KBM-7 (cell line): ENCODE measurements at regions not wholly inside any gene's neighbourhood (a gene's known extent, or its start where the extent isn't known, plus 50 kb on each side); places are given as distances from the start of the nearest gene placed in this dataset.

Experiments used
- DNase-seq: peaks from one replicate; pipeline ENCODE4 v3.0.0-alpha.2; 2015
- in situ Hi-C: fragments of 300-500 bp; cut with MboI; formaldehyde crosslinking; loops from 2 replicates; pipeline ENCODE4 v1.14.3; 2020; ENCODE audit warnings: low sequenced_read_pairs, low pct_unique_long_range_greater_than_20kb, mixed read lengths

GRCh38 chr10:55464083-55464482, 663.1 kb upstream of the PCDH15 start:
- in situ Hi-C loops, result no loop called here
- DNase-seq, result no peak

GRCh38 chr10:55460008-55460407, 659.0 kb upstream of the PCDH15 start:
- in situ Hi-C loops, result no loop called here
- no peak for DNase-seq

GRCh38 chr10:55449981-55450380, 649.0 kb upstream of the PCDH15 start:
- DNase-seq, result no peak
- in situ Hi-C loops, result no loop called here

- in situ Hi-C loops, result no loop called here
- DNase-seq, result no peak
These were observed 645.5 kb upstream of the PCDH15 start for GRCh38 chr10:55446441-55447002.

GRCh38 chr10:55441777-55442176, 640.7 kb upstream of the PCDH15 start:
- no peak for DNase-seq
- in situ Hi-C loops, result no loop called here

- no peak for DNase-seq
- in situ Hi-C loops, result no loop called here
These were observed 625.1 kb upstream of the PCDH15 start for GRCh38 chr10:55426138-55426537.

GRCh38 chr10:55410415-55410885, 609.4 kb upstream of the PCDH15 start:
- no peak for DNase-seq
- in situ Hi-C loops, result no loop called here

- in situ Hi-C loops, result no loop called here
- DNase-seq, result no peak
These were observed 603.1 kb upstream of the PCDH15 start for GRCh38 chr10:55404094-55404493.

- DNase-seq, result no peak
- in situ Hi-C loops, result no loop called here
These were observed 599.2 kb upstream of the PCDH15 start for GRCh38 chr10:55400075-55400849.

GRCh38 chr10:55398497-55398882, 597.5 kb upstream of the PCDH15 start:
- DNase-seq, result no peak
- in situ Hi-C loops, result no loop called here

GRCh38 chr10:55397777-55398496, 596.9 kb upstream of the PCDH15 start:
- DNase-seq, result no peak
- in situ Hi-C loops, result no loop called here

GRCh38 chr10:55378196-55378595, 577.2 kb upstream of the PCDH15 start:
- DNase-seq, result no peak
- in situ Hi-C loops, result no loop called here

- in situ Hi-C loops, result no loop called here
- DNase-seq, result no peak
These were observed 573.9 kb upstream of the PCDH15 start for GRCh38 chr10:55374917-55375316.

- in situ Hi-C loops, result no loop called here
- DNase-seq, result no peak
These were observed 573.0 kb upstream of the PCDH15 start for GRCh38 chr10:55374060-55374459.

- in situ Hi-C loops, result no loop called here
- DNase-seq, result no peak
These were observed 568.8 kb upstream of the PCDH15 start for GRCh38 chr10:55369670-55370420.

GRCh38 chr10:55368467-55368866, 567.4 kb upstream of the PCDH15 start:
- no peak for DNase-seq
- in situ Hi-C loops, result no loop called here

GRCh38 chr10:55367555-55367954, 566.5 kb upstream of the PCDH15 start:
- in situ Hi-C loops, result no loop called here
- no peak for DNase-seq

GRCh38 chr10:55358539-55358938, 557.5 kb upstream of the PCDH15 start:
- no peak for DNase-seq
- in situ Hi-C loops, result no loop called here

GRCh38 chr10:55353414-55353813, 552.4 kb upstream of the PCDH15 start:
- in situ Hi-C loops, result no loop called here
- no peak for DNase-seq

- DNase-seq, result no peak
- in situ Hi-C loops, result no loop called here
These were observed 550.4 kb upstream of the PCDH15 start for GRCh38 chr10:55351431-55351830.
